ENCODE measurements at regions not wholly inside any gene's neighbourhood (a gene's known extent, or its start where the extent isn't known, plus 50 kb on each side); places are given as distances from the start of the nearest gene placed in this dataset.
"Not testable (repeated sequence)": the region's sequence is repeated elsewhere in the genome, so short reads cannot be mapped to it uniquely, and the experiment has no call there.

DNA sequence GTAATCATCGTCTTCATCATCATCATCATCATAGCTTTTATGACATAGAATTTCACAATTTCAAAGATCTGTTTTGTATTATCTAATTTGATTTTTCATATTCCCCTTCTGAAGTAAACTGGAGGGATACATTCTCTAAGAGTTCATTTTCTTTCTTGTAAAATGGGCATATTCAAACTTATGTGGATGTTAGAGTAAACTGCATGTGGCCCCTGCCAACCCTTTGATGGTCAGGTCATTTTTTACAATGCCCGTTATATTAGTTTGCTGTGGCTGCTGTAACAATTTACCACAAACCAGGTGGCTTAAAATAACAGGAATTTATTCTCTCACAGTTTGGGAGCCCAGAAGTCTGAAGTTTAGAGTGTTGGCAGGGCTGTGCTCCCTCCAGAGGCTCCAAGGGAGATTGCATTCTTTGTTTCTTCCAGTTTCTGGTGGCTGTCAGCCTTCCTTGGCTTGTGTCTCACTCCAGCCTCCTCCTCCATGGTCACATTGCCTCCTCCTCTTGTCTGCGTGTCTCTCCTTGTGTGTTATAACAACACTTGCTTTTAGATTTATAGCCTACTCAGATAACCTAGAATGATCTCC, 127.5 kb upstream of the MMADHC start:
- H3K36me3 ChIP-seq (ENCODE audit: control insufficient read depth, insufficient read depth, low read length), result no peaks in the 10 kb centered on the region
- no peak for DNase-seq
- no peak overlapping the region for H3K4me3 ChIP-seq (ENCODE audit: low read length)
- H3K27me3 ChIP-seq (ENCODE audit: control insufficient read depth, insufficient read depth, low read length), result no peaks in the 10 kb centered on the region
- H3K9me3 ChIP-seq (ENCODE audit: control insufficient read depth, low read depth, low read length), result no peaks in the 10 kb centered on the region
- H3K27ac ChIP-seq (ENCODE audit: low read length), result no peak overlapping the region
- 95% methylated on average over 2 of the region's 3 CpGs for WGBS (ENCODE audit: insufficient coverage, low lambda C conversion rate)
- no peaks in the 10 kb centered on the region for H3K4me1 ChIP-seq (ENCODE audit: control insufficient read depth, insufficient read depth, low read length)

GRCh38 chr2:149709496-149710263, 122.1 kb upstream of the MMADHC start:
- Histone ChIP-seq H3K9me3 (ENCODE audit: control insufficient read depth, low read depth, low read length) (no peaks in the 10 kb centered on the region), H3K27me3 (ENCODE audit: control insufficient read depth, insufficient read depth, low read length) (no peaks in the 10 kb centered on the region), H3K4me3 (ENCODE audit: low read length) (no peak overlapping the region), H3K4me1 (ENCODE audit: control insufficient read depth, insufficient read depth, low read length) (no peaks in the 10 kb centered on the region), H3K27ac (ENCODE audit: low read length) (no peak overlapping the region), H3K36me3 (ENCODE audit: control insufficient read depth, insufficient read depth, low read length) (no peaks in the 10 kb centered on the region)
- no peak for DNase-seq
- WGBS (ENCODE audit: insufficient coverage, low lambda C conversion rate), result 73% methylated on average over 8 of the region's 8 CpGs

DNA sequence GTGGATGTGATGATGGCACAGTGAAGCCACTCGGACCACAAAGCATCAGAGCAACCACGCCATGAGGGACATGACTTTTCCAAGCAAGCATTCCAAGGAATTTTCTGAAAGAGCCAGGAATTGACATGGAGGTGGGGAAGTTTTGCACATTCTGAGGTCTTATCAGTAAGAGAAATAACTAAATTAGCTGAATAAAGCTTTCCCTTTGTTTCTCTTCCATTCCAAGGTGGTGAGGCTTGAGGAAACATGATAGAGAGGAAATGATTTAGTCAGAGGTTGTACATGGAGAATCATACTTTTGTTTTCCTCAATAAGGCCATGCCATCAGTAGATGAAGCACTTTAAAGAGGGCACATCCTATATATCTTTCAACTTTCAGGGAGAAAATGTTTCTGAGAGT, 115.7 kb upstream of the MMADHC start:
- H3K36me3 ChIP-seq (ENCODE audit: control insufficient read depth, insufficient read depth, low read length), result no peaks in the 10 kb centered on the region
- no peaks in the 10 kb centered on the region for H3K9me3 ChIP-seq (ENCODE audit: control insufficient read depth, low read depth, low read length)
- H3K27me3 ChIP-seq (ENCODE audit: control insufficient read depth, insufficient read depth, low read length), result no peaks in the 10 kb centered on the region
- H3K4me1 ChIP-seq (ENCODE audit: control insufficient read depth, insufficient read depth, low read length), result no peaks in the 10 kb centered on the region
- no peak overlapping the region for H3K27ac ChIP-seq (ENCODE audit: low read length)
- no peak for DNase-seq
- no CpG with 5 or more reads among the region's 2 CpGs for WGBS (ENCODE audit: insufficient coverage, low lambda C conversion rate)
- H3K4me3 ChIP-seq (ENCODE audit: low read length), result no peak overlapping the region

DNA sequence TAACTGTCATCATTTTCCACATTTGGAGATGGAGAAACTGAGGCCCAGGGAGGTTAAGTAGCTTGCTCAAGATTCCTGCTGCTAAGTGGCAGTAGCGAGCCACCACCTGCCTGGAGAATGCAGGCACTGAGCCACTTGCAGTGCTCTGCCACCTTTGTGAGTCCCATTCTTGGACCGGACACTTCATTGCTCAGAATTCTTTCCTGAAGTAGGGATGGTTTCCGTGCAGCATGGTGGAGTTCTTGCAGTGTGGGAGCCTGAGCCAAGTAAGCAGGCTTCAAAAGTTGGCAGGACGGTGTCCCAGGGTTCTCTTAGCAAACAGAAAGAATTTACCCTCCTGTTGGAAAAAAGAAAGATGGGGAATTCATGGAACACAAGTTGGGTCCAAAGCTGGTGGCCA, 115.0 kb upstream of the MMADHC start:
- Histone ChIP-seq H3K36me3 (ENCODE audit: control insufficient read depth, insufficient read depth, low read length) (no peaks in the 10 kb centered on the region), H3K4me1 (ENCODE audit: control insufficient read depth, insufficient read depth, low read length) (no peaks in the 10 kb centered on the region), H3K9me3 (ENCODE audit: control insufficient read depth, low read depth, low read length) (no peaks in the 10 kb centered on the region), H3K27ac (ENCODE audit: low read length) (no peak overlapping the region), H3K27me3 (ENCODE audit: control insufficient read depth, insufficient read depth, low read length) (no peaks in the 10 kb centered on the region), H3K4me3 (ENCODE audit: low read length) (no peak overlapping the region)
- no peak for DNase-seq
- WGBS (ENCODE audit: insufficient coverage, low lambda C conversion rate), result no CpG with 5 or more reads among the region's 4 CpGs

DNA sequence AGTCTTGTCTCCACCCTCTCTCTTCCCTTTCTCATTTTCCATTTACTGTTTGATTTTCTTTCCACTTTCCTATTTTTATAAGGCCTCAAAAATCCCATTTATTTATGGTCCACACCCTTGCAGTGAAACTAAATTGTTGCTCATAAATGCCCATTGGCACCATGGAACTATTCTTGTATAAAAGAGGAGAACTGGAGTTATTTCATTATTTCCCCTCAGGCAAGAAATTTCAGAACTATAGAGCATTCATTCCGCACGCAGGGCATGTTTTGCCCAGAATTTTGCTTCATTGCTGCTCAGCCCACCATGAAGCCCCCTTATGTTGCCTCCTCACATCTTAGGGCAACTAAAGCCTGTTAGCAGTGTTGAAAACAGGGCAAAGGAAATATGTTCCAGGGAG, 113.7 kb upstream of the MMADHC start:
- no peaks in the 10 kb centered on the region for H3K36me3 ChIP-seq (ENCODE audit: control insufficient read depth, insufficient read depth, low read length)
- no peaks in the 10 kb centered on the region for H3K4me1 ChIP-seq (ENCODE audit: control insufficient read depth, insufficient read depth, low read length)
- no peak overlapping the region for H3K27ac ChIP-seq (ENCODE audit: low read length)
- no peak for DNase-seq
- no peaks in the 10 kb centered on the region for H3K27me3 ChIP-seq (ENCODE audit: control insufficient read depth, insufficient read depth, low read length)
- H3K9me3 ChIP-seq (ENCODE audit: control insufficient read depth, low read depth, low read length), result no peaks in the 10 kb centered on the region
- no CpG with 5 or more reads among the region's 2 CpGs for WGBS (ENCODE audit: insufficient coverage, low lambda C conversion rate)
- H3K4me3 ChIP-seq (ENCODE audit: low read length), result no peak overlapping the region

GRCh38 chr2:149692961-149693396, 105.4 kb upstream of the MMADHC start:
- WGBS (ENCODE audit: insufficient coverage, low lambda C conversion rate), result no CpG with 5 or more reads among the region's 3 CpGs

DNA sequence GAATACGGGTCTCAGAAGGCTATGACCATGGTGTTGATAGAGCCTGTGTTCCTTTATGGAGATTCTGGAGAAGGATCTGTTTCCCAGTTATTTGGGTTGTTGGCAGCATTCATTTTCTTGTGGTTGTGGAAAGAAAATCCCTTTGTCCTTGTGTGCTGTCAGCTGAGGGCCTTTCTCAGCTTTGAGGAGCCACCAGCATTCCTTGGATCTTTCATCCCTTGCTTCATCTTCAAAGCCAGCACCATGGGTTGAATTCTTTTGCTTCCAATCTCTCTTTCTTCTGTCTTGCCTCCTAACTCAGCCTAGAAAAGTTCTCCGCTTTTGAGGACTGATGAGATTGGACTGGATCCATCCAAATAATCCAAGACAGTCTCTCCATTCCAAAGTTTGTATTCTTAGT, 103.2 kb upstream of the MMADHC start:
- Histone ChIP-seq H3K27me3 (ENCODE audit: control insufficient read depth, insufficient read depth, low read length) (no peaks in the 10 kb centered on the region), H3K36me3 (ENCODE audit: control insufficient read depth, insufficient read depth, low read length) (no peaks in the 10 kb centered on the region), H3K9me3 (ENCODE audit: control insufficient read depth, low read depth, low read length) (no peaks in the 10 kb centered on the region), H3K27ac (ENCODE audit: low read length) (no peak overlapping the region), H3K4me3 (ENCODE audit: low read length) (no peak overlapping the region), H3K4me1 (ENCODE audit: control insufficient read depth, insufficient read depth, low read length) (no peaks in the 10 kb centered on the region)
- no peak for DNase-seq
- 92% methylated on average over 2 of the region's 2 CpGs for WGBS (ENCODE audit: insufficient coverage, low lambda C conversion rate)

More at GRCh38 chr2:149692961-149693396, 105.4 kb upstream of the MMADHC start:
- Histone ChIP-seq H3K27ac (ENCODE audit: low read length) (no peak overlapping the region), H3K36me3 (ENCODE audit: control insufficient read depth, insufficient read depth, low read length) (no peaks in the 10 kb centered on the region), H3K4me1 (ENCODE audit: control insufficient read depth, insufficient read depth, low read length) (no peaks in the 10 kb centered on the region), H3K27me3 (ENCODE audit: control insufficient read depth, insufficient read depth, low read length) (no peaks in the 10 kb centered on the region), H3K9me3 (ENCODE audit: control insufficient read depth, low read depth, low read length) (no peaks in the 10 kb centered on the region), H3K4me3 (ENCODE audit: low read length) (no peak overlapping the region)
- no peak for DNase-seq

- Histone ChIP-seq H3K36me3 (ENCODE audit: control insufficient read depth, insufficient read depth, low read length) (no peaks in the 10 kb centered on the region), H3K27ac (ENCODE audit: low read length) (no peak overlapping the region), H3K4me1 (ENCODE audit: control insufficient read depth, insufficient read depth, low read length) (no peaks in the 10 kb centered on the region), H3K4me3 (ENCODE audit: low read length) (no peak overlapping the region), H3K9me3 (ENCODE audit: control insufficient read depth, low read depth, low read length) (no peaks in the 10 kb centered on the region), H3K27me3 (ENCODE audit: control insufficient read depth, insufficient read depth, low read length) (no peaks in the 10 kb centered on the region)
- DNase-seq, result no peak
- 83% methylated on average over 2 of the region's 2 CpGs for WGBS (ENCODE audit: insufficient coverage, low lambda C conversion rate)
These were observed 99.5 kb upstream of the MMADHC start for GRCh38 chr2:149687052-149687427.

DNA sequence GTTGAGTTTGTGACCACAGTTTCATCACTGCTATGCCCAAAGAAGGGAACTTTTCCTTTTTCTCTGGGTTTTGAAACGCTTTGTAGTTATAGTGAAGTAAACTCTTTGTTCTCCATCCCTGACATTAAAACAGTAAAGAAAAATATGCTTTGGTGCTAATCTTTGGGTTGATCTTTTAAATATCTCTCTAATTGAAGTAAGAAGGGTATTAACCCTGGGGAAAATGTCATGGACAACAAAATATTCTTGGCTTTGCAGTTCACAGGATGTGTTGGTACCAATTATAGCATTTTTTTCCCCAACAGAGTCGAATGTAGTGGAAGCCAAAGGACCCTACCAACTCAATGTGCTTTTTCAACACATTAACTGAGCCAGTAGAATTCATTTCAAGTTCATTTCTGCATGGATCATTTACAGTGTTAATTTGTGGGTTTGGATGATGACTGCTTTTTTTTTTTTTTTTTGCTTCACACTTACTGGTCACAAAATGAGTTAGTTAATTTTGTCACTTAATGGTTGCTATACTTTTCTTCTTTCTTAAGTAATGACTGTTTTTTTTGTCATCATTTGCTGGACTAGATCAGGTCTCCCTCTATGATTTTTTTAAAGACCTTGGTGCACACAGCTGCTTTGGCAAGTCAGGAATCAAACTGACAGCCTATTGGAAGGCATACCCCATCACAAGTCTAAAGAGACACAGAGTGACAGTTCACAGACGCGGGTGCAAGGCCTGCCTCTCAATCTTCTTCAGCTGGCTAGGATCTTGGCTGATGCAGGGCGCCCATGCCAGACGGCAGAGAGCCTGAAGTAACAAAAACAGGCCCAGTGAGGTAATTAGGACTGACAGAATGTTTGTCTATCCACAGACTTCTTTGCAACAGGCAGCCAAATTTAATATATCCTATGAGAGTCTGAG, 98.8 kb upstream of the MMADHC start:
- Histone ChIP-seq H3K4me3 (ENCODE audit: low read length) (no peak overlapping the region), H3K9me3 (ENCODE audit: control insufficient read depth, low read depth, low read length) (no peaks in the 10 kb centered on the region), H3K27me3 (ENCODE audit: control insufficient read depth, insufficient read depth, low read length) (no peaks in the 10 kb centered on the region), H3K36me3 (ENCODE audit: control insufficient read depth, insufficient read depth, low read length) (no peaks in the 10 kb centered on the region), H3K4me1 (ENCODE audit: control insufficient read depth, insufficient read depth, low read length) (no peaks in the 10 kb centered on the region), H3K27ac (ENCODE audit: low read length) (no peak overlapping the region)
- peak in 1 of 2 donors; percentile 3 for DNase-seq
- WGBS (ENCODE audit: insufficient coverage, low lambda C conversion rate), result no CpG with 5 or more reads among the region's 6 CpGs

DNA sequence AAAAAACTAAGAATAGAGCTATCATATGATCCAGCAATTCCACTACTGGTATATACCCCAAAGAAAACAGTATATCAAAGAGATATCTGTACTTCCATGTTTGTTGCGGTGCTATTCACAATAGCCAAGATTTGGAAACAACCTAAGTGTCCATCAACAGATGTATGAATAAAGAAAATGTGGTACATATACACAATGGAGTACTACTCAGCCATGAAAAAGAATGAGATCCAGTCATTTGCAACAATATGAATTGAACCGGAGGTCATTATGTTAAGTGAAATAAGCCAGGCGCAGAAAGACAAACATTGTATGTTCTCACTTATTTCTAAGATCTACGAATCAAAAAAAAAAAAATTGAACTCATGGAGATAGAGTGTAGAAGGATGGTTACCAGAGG, 97.8 kb upstream of the MMADHC start:
- not testable (repeated sequence) for H3K36me3 ChIP-seq (ENCODE audit: control insufficient read depth, insufficient read depth, low read length); H3K9me3 ChIP-seq (ENCODE audit: control insufficient read depth, low read depth, low read length); H3K27me3 ChIP-seq (ENCODE audit: control insufficient read depth, insufficient read depth, low read length); DNase-seq; H3K4me3 ChIP-seq (ENCODE audit: low read length); H3K4me1 ChIP-seq (ENCODE audit: control insufficient read depth, insufficient read depth, low read length); H3K27ac ChIP-seq (ENCODE audit: low read length)
- WGBS (ENCODE audit: insufficient coverage, low lambda C conversion rate), result 95% methylated on average over 3 of the region's 4 CpGs
